Activated CD4-positive, alpha-beta T cell treated with anti-CD3 and anti-CD28 coated beads for 24 hours (primary cell): ENCODE measurements at regions not wholly inside any gene's neighbourhood (a gene's known extent, or its start where the extent isn't known, plus 50 kb on each side); places are given as distances from the start of the nearest gene placed in this dataset.
"Not testable (repeated sequence)": the region's sequence is repeated elsewhere in the genome, so short reads cannot be mapped to it uniquely, and the experiment has no call there.

Source experiments
- DNase-seq, 2 donors: peaks; one replicate each; pipeline ENCODE4 v3.0.0-alpha.2; 2020; ENCODE audit warnings: low read depth in 2 of 2

GRCh38 chr5:118478852-118479251 is 509.5 kb downstream of the DTWD2 start:
- no peak for DNase-seq

GRCh38 chr5:118468085-118468484 is 520.3 kb downstream of the DTWD2 start:
- no peak for DNase-seq

GRCh38 chr5:118467103-118467502 is 521.2 kb downstream of the DTWD2 start:
- no peak for DNase-seq

GRCh38 chr5:118466418-118466817 is 521.9 kb downstream of the DTWD2 start:
- DNase-seq, result no peak

- not testable (repeated sequence) for DNase-seq
Observed at GRCh38 chr5:118462276-118462675, 526.1 kb downstream of the DTWD2 start.

- DNase-seq, result no peak
Observed at GRCh38 chr5:118461436-118461835, 526.9 kb downstream of the DTWD2 start.

GRCh38 chr5:118459490-118459889 is 528.9 kb downstream of the DTWD2 start:
- DNase-seq, result no peak

GRCh38 chr5:118456085-118456484 is 532.3 kb downstream of the DTWD2 start:
- no peak for DNase-seq

- no peak for DNase-seq
Observed at GRCh38 chr5:118451697-118452247, 536.6 kb downstream of the DTWD2 start.

- DNase-seq, result no peak
Observed at GRCh38 chr5:118450554-118451332, 537.6 kb downstream of the DTWD2 start.

GRCh38 chr5:118447350-118447749 is 541.0 kb downstream of the DTWD2 start:
- no peak for DNase-seq

GRCh38 chr5:118441956-118442355 is 546.4 kb downstream of the DTWD2 start:
- DNase-seq, result no peak

GRCh38 chr5:118441034-118441433 is 547.3 kb downstream of the DTWD2 start:
- no peak for DNase-seq

- no peak for DNase-seq
Observed at GRCh38 chr5:118440496-118440895, 547.9 kb downstream of the DTWD2 start.

GRCh38 chr5:118439831-118440230 is 548.5 kb downstream of the DTWD2 start:
- DNase-seq, result no peak

- no peak for DNase-seq
Observed at GRCh38 chr5:118435131-118435530, 553.2 kb downstream of the DTWD2 start.

GRCh38 chr5:118434522-118434921 is 553.8 kb downstream of the DTWD2 start:
- no peak for DNase-seq

- no peak for DNase-seq
Observed at GRCh38 chr5:118430076-118430475, 558.3 kb downstream of the DTWD2 start.

- no peak for DNase-seq
Observed at GRCh38 chr5:118407958-118408357, 580.4 kb downstream of the DTWD2 start.

- no peak for DNase-seq
Observed at GRCh38 chr5:118405650-118406061, 582.7 kb downstream of the DTWD2 start.

GRCh38 chr5:118397236-118397635 is 591.1 kb downstream of the DTWD2 start:
- no peak for DNase-seq

- DNase-seq, result no peak
Observed at GRCh38 chr5:118392491-118392890, 595.9 kb downstream of the DTWD2 start.

- DNase-seq, result not testable (repeated sequence)
Observed at GRCh38 chr5:118382931-118383330, 605.4 kb downstream of the DTWD2 start.

GRCh38 chr5:118379470-118379869 is 608.9 kb downstream of the DTWD2 start:
- DNase-seq, result no peak
